B cell (primary cell): ENCODE measurements at regions not wholly inside any gene's neighbourhood (a gene's known extent, or its start where the extent isn't known, plus 50 kb on each side); places are given as distances from the start of the nearest gene placed in this dataset.

Experiments
- ATAC-seq: fragments of 200-7000 bp; cut with Tn5 transposase; one replicate; pipeline ENCODE4 v1.10.0; 2021; ENCODE audit warnings: low read depth, mild to moderate bottlenecking, moderate number of reproducible peaks, moderate library complexity
- CTCF ChIA-PET: fragments of 350-600 bp; sonication (Branson Sonifier 250); formaldehyde crosslinking; loops from one replicate; lab custom pipeline; 2021; ENCODE audit warnings: antibody characterized with exemption, inconsistent platforms; lab: Charles Lee
- POLR2A ChIA-PET: fragments of 350-600 bp; sonication (Branson Sonifier 250); formaldehyde crosslinking; loops from one replicate; lab custom pipeline; 2021; ENCODE audit warnings: antibody characterized with exemption; lab: Charles Lee
- DNase-seq: peaks from one replicate; pipeline ENCODE4 v3.0.0; 2013
- H2AFZ ChIP-seq: 2 replicates; pipeline ENCODE4 v1.6.1; 2012; ENCODE audit warnings: mild to moderate bottlenecking, low read depth, low read length; ENCODE audit not compliant: insufficient read depth, poor library complexity, severe bottlenecking
- H3K27ac ChIP-seq, 2 donors: 1 replicate in 1 of 2; 2 replicates in 1 of 2; pipeline ENCODE4 v1.5.1; 2012 to 2013; ENCODE audit warnings: low read length in 2 of 2, mild to moderate bottlenecking in 2 of 2, moderate library complexity in 1 of 2
- H3K27me3 ChIP-seq, 4 experiments: fragments of 200-600 bp in 1 of 4; sonication (generic) in 1 of 4; replicated peaks in 1 of 4; 1 replicate in 2 of 4; 2 replicates in 2 of 4; pipeline versions ENCODE4 v1.6.1 to v1.7.0; 2013 to 2016; ENCODE audit warnings: low read length in 3 of 4, mild to moderate bottlenecking in 2 of 4, mixed read lengths in 1 of 4, moderate library complexity in 1 of 4; ENCODE audit not compliant: insufficient read depth in 4 of 4, control insufficient read depth in 3 of 4; ENCODE audit errors: control extremely low read depth in 1 of 4
- H3K36me3 ChIP-seq, 2 experiments: replicated peaks in 1 of 2; 1 replicate in 1 of 2; 2 replicates in 1 of 2; pipeline versions ENCODE4 v1.6.1 to v1.7.1; 2013; ENCODE audit warnings: low read length in 1 of 2; ENCODE audit not compliant: insufficient read depth in 2 of 2, control insufficient read depth in 1 of 2; ENCODE audit errors: control extremely low read depth in 1 of 2, extremely low read depth in 1 of 2
- H3K4me1 ChIP-seq, 2 donors: fragments of 200-600 bp in 1 of 2; sonication (generic) in 1 of 2; 1 replicate in 1 of 2; 2 replicates in 1 of 2; pipeline versions ENCODE4 v1.5.1 to v1.6.1; 2013 to 2017; ENCODE audit warnings: low read length in 2 of 2; ENCODE audit not compliant: control insufficient read depth in 2 of 2, insufficient read depth in 2 of 2
- H3K4me2 ChIP-seq: replicated peaks from 2 replicates; pipeline ENCODE3; 2012; ENCODE audit warnings: mild to moderate bottlenecking, low read depth, low read length; ENCODE audit not compliant: poor library complexity, severe bottlenecking
- H3K4me3 ChIP-seq, 5 experiments: fragments of 200-600 bp in 1 of 5; sonication (generic) in 1 of 5; 1 replicate in 3 of 5; 2 replicates in 2 of 5; pipeline versions ENCODE4 v1.5.1 to v1.7.0; 2011 to 2016; ENCODE audit warnings: low read length in 4 of 5, mild to moderate bottlenecking in 4 of 5, low read depth in 2 of 5, control low read depth in 1 of 5, moderate library complexity in 1 of 5; ENCODE audit not compliant: insufficient read depth in 1 of 5; ENCODE audit errors: control extremely low read depth in 1 of 5, extremely low read depth in 1 of 5
- H3K79me2 ChIP-seq: fragments of 200-600 bp; sonication (generic); one replicate; pipeline ENCODE4 v1.6.0; 2016; ENCODE audit warnings: low read length; ENCODE audit not compliant: control insufficient read depth, insufficient read depth
- H3K9ac ChIP-seq: fragments of 200-600 bp; sonication (generic); 2 replicates; pipeline ENCODE4 v1.6.1; 2017; ENCODE audit warnings: mild to moderate bottlenecking, low read length, moderate library complexity
- H3K9me3 ChIP-seq, 3 donors: one replicate each; pipeline versions ENCODE4 v1.6.1 to v1.7.1; 2013; ENCODE audit warnings: low read length in 2 of 3; ENCODE audit not compliant: control insufficient read depth in 2 of 3, insufficient read depth in 1 of 3; ENCODE audit errors: control extremely low read depth in 1 of 3
- H4K20me1 ChIP-seq: 2 replicates; pipeline ENCODE4 v1.6.0; 2012; ENCODE audit warnings: mild to moderate bottlenecking, low read length; ENCODE audit not compliant: insufficient read depth, control insufficient read depth, poor library complexity, severe bottlenecking
- H3K27ac Mint-ChIP-seq: one replicate; pipeline ENCODE4 v1.8.0; 2021; ENCODE audit warnings: mixed read lengths
- H3K27me3 Mint-ChIP-seq: one replicate; pipeline ENCODE4 v1.8.0; 2021; ENCODE audit warnings: mixed read lengths
- H3K4me1 Mint-ChIP-seq: one replicate; pipeline ENCODE4 v1.8.0; 2021; ENCODE audit warnings: mixed read lengths
- H3K4me3 Mint-ChIP-seq: one replicate; pipeline ENCODE4 v1.8.0; 2021; ENCODE audit warnings: mixed read lengths
- H3K9me3 Mint-ChIP-seq: one replicate; pipeline ENCODE4 v1.8.0; 2022; ENCODE audit warnings: mixed read lengths; ENCODE audit not compliant: insufficient read depth
- EZH2 ChIP-seq: IDR thresholded peaks from 2 replicates; pipeline ENCODE4 v1.6.1; 2012; ENCODE audit warnings: borderline replicate concordance, low read depth, mild to moderate bottlenecking, moderate library complexity, low read length; ENCODE audit not compliant: insufficient read depth, poor library complexity, severe bottlenecking
- WGBS: methylation state at CpG from one replicate; pipeline ENCODE4 v1.1.5; 2013; ENCODE audit warnings: missing lambda C conversion rate; ENCODE audit not compliant: insufficient coverage; 5-methylcytosine and 5-hydroxymethylcytosine counted together
- intact Hi-C: fragments of 100-400 bp; cut with micrococcal nuclease; formaldehyde crosslinking; loops from one replicate; pipeline ENCODE4 v1.10.0; 2022
- TF ChIP-seq, protein P1 (sequence below): fragments of 200-600 bp; IDR thresholded peaks from one replicate; pipeline ENCODE4 v1.8.0; 2022; ENCODE audit warnings: antibody characterized with exemption, mild to moderate bottlenecking

DNA sequence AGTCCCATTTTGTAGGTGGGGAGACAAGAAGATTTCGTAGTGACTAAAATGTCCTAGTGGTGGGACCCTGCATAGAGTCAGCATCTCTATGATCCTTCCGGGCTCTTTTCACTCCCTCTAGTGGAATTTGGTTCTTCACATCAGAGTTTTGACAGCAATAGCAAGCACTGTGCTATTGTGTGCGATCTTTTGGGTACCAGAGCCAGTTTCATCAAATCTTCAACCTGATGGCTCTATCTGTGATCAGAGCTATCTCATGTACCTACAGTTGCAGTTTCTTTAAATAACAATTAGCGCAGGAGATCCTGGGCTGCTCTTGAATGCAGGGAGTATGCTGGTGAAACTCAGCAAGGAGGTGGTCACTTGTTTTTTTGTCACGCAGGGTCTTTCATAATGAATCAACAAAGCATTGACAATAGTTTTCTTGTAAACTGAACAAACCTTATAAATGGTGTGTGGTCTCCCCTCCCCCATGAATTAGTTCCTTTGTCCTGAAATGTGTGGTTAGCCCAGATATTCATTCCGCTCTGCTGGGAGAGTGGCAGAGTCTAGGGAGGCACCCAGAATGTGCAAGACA, 257.2 kb upstream of the SOX2 start:
- H3K27me3 Mint-ChIP-seq = no peaks in the 10 kb centered on the region
- H4K20me1 ChIP-seq = no peaks in the 10 kb centered on the region
- TF ChIP-seq, protein P1, sequence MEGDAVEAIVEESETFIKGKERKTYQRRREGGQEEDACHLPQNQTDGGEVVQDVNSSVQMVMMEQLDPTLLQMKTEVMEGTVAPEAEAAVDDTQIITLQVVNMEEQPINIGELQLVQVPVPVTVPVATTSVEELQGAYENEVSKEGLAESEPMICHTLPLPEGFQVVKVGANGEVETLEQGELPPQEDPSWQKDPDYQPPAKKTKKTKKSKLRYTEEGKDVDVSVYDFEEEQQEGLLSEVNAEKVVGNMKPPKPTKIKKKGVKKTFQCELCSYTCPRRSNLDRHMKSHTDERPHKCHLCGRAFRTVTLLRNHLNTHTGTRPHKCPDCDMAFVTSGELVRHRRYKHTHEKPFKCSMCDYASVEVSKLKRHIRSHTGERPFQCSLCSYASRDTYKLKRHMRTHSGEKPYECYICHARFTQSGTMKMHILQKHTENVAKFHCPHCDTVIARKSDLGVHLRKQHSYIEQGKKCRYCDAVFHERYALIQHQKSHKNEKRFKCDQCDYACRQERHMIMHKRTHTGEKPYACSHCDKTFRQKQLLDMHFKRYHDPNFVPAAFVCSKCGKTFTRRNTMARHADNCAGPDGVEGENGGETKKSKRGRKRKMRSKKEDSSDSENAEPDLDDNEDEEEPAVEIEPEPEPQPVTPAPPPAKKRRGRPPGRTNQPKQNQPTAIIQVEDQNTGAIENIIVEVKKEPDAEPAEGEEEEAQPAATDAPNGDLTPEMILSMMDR = no peak
- no peak for TF ChIP-seq EZH2
- H3K27me3 ChIP-seq = no peaks in the 10 kb centered on the region
- intact Hi-C loops = no loop called here
- H3K27ac ChIP-seq = no peak overlapping the region
- H3K9me3 ChIP-seq = no peaks in the 10 kb centered on the region
- no peak overlapping the region for H3K4me2 ChIP-seq
- peaks cover 3% of the 10 kb centered on the region for H3K9me3 Mint-ChIP-seq
- H2AFZ ChIP-seq = no peak overlapping the region
- POLR2A ChIA-PET = no interaction called here
- H3K4me3 Mint-ChIP-seq = no peak overlapping the region
- H3K79me2 ChIP-seq = no peaks in the 10 kb centered on the region
- ATAC-seq (no peak), DNase-seq (no peak)
- 80% methylated on average over 3 of the region's 6 CpGs for WGBS
- no peak overlapping the region for H3K4me3 ChIP-seq
- H3K4me1 ChIP-seq = no peaks in the 10 kb centered on the region
- CTCF ChIA-PET = no interaction called here
- H3K27ac Mint-ChIP-seq = no peak overlapping the region
- H3K4me1 Mint-ChIP-seq = no peaks in the 10 kb centered on the region
- H3K9ac ChIP-seq = no peak overlapping the region
- H3K36me3 ChIP-seq = no peaks in the 10 kb centered on the region

DNA sequence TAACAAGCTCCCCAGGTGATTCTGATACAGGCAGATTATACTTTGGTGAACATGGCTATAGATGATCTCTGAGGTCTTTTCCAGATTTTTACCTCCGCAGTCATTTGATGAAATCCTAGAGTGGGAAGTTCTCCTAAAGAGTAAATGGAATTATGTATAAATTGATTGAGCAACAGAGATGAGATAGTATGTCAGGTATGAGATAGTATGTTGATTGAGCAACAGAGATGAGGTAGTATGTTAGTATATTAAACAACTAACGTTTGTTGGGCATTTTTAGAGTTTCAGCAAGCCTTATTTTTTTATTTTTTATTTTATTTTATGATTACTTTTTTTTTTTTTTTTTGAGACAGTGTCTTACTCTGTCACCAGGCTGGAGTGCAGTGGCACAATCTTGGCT, 265.0 kb upstream of the SOX2 start:
- Histone ChIP-seq H3K9ac (no peak overlapping the region), H3K4me1 (no peaks in the 10 kb centered on the region), H3K4me3 (no peak overlapping the region), H4K20me1 (no peaks in the 10 kb centered on the region), H3K4me2 (no peak overlapping the region), H2AFZ (no peak overlapping the region), H3K27ac (no peak overlapping the region), H3K79me2 (no peaks in the 10 kb centered on the region), H3K27me3 (no peaks in the 10 kb centered on the region), H3K36me3 (no peaks in the 10 kb centered on the region), H3K9me3 (no peaks in the 10 kb centered on the region)
- no peaks in the 10 kb centered on the region for H3K4me1 Mint-ChIP-seq
- ATAC-seq (no peak), DNase-seq (no peak)
- no peak overlapping the region for H3K4me3 Mint-ChIP-seq
- ChIA-PET CTCF (no interaction called here), POLR2A (no interaction called here)
- intact Hi-C loops = no loop called here
- H3K27me3 Mint-ChIP-seq = no peaks in the 10 kb centered on the region
- WGBS = 100% methylated on average over 1 of the region's 2 CpGs
- H3K9me3 Mint-ChIP-seq = peaks cover under 1% of the 10 kb centered on the region
- TF ChIP-seq EZH2 = no peak
- TF ChIP-seq, protein P1 = no peak
- no peak overlapping the region for H3K27ac Mint-ChIP-seq
